ENCODE measurements at regions not wholly inside any gene's neighbourhood (a gene's known extent, or its start where the extent isn't known, plus 50 kb on each side); places are given as distances from the start of the nearest gene placed in this dataset.

GRCh38 chr20:39581034-39581433, 618.9 kb downstream of the DHX35 start:
- no peak for DNase-seq (ENCODE audit: low read depth in 3 of 3)

DNA sequence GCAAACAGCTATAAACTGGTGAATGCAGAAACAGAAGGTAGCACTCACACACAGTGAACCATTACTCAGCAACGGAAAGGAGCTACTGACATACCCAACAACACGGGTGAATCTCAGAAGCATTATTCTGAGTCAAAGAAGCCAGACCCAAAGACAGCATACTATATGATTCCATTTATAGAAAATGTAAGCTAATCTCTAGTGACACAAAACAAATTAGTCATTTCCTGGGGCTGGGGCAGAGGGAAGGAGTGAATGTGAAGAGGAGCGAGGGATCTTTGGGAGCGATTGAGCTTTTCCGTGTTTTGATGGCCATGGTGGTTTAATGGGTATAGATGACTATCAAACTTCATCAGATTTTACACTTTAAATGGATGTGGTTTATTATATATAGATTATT, 614.6 kb downstream of the DHX35 start:
- no peak for DNase-seq (ENCODE audit: low read depth in 3 of 3)

- DNase-seq (ENCODE audit: low read depth in 3 of 3): no peak
These were observed 611.9 kb downstream of the DHX35 start for GRCh38 chr20:39574061-39574460.

GRCh38 chr20:39571171-39571570, 609.0 kb downstream of the DHX35 start:
- no peak for DNase-seq (ENCODE audit: low read depth in 3 of 3)

GRCh38 chr20:39568109-39568508, 606.0 kb downstream of the DHX35 start:
- no peak for DNase-seq (ENCODE audit: low read depth in 3 of 3)

DNA sequence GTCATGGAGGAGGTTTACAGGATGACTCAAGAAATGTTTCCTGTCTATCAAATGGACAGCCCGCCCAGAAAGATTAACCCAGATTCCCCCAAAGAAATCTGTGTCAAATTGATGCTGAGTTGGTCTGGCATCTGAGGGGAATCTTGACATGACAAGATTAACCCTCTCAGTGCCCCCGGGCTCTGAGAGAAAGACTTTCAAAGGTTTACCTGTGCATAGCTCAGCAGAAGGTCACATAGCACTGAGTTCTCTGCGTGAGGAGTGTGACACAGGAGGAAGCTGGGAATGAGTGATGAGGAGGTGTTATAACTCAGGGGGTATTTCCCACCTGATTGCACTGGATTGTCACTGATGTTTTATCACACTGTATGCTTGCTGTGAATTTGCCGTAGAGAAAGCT, 601.2 kb downstream of the DHX35 start:
- no peak for DNase-seq (ENCODE audit: low read depth in 3 of 3)

DNA sequence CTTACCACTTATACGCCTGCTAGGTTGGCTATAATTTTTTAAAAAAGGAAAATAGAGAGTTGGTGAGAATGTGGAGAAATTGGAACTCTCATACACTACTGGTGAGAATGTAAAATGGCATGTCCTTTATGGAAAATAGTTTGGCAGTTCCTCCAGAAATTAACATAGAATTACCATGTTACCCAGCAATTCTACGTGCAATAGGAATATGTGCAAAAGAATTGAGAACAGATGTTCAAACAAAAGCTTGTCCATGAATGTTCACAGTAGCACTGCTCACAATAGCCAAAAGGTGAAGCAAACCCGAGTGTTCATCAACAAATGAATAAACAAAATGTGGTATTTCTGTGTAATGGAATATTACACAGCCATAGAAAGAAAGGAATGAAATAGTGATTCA, 592.2 kb downstream of the DHX35 start:
- DNase-seq (ENCODE audit: low read depth in 3 of 3): no peak

GRCh38 chr20:39553120-39553519, 591.0 kb downstream of the DHX35 start:
- DNase-seq (ENCODE audit: low read depth in 3 of 3): no peak

DNA sequence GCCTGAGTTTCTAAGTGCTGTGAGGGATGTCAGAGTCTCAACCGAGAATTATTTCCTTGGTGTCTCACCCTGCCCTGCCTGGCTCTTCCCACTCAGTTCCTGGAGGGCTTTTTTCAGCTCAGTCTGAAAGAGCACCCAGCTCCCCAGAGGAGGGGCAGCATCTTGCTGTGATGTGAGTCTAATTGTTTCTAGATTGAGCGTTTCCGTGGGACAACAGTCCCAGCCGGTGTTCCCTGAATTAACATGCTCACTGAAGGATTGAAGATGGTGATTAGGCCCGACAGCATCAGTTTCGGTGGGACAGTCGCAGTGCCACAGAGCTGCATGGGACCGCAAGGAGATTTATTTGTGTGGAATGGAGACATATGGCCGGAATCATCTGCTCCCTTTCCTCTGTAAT, 587.6 kb downstream of the DHX35 start:
- no peak for DNase-seq (ENCODE audit: low read depth in 3 of 3)

DNA sequence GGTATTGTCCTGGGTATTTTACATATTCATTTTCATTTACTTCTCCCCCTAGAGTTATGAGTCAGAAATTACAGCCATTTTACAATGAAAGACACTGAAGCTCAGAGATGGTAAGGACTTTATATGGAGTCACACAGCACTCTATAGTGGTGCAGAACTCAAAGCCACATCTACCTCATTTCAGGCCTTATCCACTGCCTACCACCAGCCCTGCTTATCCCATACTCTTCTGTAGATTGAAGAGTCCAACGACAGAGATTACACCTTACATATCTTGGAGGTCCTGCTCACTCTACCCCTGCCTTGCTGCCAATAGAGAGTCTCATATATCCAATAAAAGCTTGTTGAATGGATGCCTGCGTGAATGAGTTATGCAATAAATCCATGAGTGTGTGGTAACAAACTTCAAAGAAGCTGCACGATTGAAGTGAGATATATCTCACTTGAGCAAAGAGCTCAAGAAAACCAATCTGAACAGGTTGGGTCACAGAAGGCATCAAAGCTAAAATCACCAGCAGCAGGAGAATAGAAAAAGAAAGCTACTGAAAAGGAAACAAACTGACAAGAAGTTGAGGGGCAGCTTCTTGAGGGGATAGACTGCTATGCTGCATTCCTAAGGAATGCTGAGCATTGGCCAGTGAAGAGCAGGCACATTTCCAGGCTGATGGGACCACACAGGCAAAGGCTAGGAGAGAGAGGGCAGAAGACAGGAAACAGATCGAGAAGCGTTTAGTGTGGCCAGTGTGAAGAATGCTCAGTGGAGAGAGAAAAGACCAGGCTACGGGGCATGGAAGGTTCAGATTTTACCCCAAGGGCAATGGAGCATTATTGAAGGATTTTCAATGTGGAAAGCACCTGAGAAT, 585.6 kb downstream of the DHX35 start:
- DNase-seq (ENCODE audit: low read depth in 3 of 3): no peak

DNA sequence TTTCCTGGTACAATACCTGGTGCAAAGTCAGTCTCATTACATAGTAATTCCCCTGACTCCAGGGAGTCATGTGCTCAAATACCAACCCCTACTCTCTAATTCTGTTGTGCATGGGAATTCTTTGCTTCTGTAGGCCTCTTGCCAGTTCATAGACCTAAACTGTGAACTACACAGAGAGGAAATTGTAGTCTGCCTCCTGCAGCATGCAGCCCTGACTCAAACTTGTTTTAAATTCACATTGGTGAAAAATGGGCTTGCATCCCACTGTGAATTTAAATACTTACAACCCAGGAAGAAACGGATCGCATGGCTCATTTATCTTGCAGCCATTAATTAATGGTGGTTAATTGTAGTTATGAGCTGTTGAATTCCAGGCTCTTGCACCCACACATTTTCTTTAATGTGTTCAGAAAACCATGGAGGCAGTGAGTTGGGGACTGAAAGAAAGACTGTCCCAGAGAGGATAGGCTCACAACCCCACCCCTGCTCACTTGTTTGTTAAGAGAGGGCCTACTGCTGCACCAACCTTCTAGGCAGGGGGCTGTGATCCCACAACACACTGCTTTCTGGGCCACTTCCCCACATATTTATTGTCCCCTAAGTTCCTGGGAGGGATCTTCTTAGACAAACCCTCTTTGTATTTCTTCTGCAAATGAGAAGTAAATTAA, 579.1 kb downstream of the DHX35 start:
- no peak for DNase-seq (ENCODE audit: low read depth in 3 of 3)

DNA sequence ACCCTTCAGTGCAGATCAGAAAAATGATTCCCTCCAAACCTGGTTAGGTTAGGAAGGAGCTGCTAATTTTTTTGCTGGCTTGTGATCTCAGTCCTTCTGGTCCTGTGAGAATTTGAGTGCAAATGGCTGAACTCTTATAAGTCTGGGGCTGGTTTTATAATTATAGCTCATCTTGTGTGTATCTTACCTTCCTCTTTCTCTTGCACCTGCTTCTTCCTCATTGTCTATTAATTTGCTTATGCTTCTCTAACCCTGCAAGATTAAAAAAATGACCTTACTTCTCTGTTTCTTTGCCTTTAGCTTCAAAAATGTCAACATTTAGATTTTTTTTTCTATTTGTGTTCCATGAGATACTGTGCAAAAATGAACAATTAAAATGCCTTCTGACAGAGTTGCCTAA, 576.2 kb downstream of the DHX35 start:
- DNase-seq (ENCODE audit: low read depth in 3 of 3): no peak

GRCh38 chr20:39535301-39535700, 573.2 kb downstream of the DHX35 start:
- no peak for DNase-seq (ENCODE audit: low read depth in 3 of 3)

- no peak for DNase-seq (ENCODE audit: low read depth in 3 of 3)
These were observed 572.7 kb downstream of the DHX35 start for GRCh38 chr20:39534846-39535245.

DNA sequence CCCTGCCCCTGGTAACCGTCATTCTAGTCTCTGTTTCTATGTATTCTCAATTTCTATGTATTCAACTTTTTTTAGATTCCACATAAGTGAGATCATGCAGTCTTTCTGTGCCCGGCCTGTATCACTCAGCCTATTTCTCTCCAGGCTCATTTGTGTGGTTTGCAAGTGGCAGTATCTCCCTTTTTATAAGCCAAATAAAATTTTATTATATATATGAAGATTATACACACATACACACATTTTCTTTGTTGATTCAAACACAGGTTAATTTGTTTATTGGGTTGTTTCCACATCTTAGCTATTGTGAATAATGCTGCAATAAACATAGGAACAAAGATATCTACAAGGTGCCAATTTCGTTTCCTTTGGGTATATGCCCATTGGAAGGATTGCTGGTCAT, 571.7 kb downstream of the DHX35 start:
- no peak for DNase-seq (ENCODE audit: low read depth in 3 of 3)

DNA sequence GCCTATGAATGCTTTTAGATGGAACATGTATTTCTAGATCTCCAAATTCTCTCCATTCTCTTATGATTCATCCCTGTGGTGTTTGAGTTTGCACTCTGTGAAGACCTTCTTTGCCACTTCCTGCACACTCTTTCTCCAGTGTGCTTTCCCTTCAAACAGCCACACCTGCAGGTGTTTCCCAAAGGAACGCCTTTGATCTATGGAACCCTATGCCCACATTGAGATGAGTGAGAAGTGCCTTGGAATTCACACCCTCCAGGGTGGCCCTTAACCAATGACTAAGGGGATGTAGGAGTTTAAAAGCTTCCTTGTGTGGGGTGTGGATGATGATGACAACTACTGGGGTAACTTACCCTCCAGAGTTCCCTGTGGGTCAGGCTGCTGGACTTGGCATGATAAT, 570.1 kb downstream of the DHX35 start:
- DNase-seq (ENCODE audit: low read depth in 3 of 3): no peak

DNA sequence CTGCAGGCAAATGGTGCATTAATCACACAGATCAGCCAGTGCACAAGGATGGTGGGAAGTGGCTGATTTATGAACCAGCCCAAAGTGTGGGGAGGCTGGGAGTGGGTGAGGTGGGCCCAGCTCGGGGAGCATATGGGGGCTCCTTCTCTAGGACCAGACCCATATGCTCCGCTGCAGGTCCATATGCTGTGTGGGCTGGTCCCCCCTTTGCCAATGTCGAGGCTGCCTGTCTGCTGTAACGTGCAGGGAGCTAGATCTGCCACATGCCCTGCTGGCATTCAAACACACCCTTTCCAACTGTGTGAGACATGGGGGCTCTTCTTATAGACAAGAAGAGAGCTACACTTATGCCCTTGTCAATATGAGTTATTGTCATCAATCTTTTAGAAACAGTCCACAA, 566.3 kb downstream of the DHX35 start:
- no peak for DNase-seq (ENCODE audit: low read depth in 3 of 3)

DNA sequence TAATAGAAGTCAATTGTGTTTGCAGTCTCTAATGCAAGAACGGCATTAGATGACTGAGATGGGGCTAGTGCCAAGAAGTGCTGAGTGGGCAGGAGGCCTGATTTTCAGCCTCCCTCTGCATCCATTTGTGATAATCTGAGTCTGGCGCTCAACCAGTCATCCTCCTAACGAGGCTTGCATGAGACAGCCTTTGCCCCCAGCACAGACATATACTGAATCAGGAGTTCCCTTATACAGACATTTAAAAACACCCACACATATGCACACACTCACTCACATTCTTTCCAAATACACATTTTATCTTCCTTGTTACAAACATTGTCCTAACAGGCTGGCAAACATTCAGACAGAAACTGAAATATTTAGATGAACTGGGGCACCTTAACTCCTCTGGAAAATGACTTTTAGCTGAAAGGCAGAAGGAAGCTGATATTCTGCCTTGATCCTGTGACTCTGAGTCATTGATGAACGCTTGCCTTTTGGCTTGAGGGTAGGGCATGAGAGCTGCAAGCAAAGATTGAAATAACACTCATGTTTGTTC, 562.3 kb downstream of the DHX35 start:
- no peak for DNase-seq (ENCODE audit: low read depth in 3 of 3)

- DNase-seq (ENCODE audit: low read depth in 3 of 3): no peak
These were observed 561.3 kb downstream of the DHX35 start for GRCh38 chr20:39523405-39523804.

DNA sequence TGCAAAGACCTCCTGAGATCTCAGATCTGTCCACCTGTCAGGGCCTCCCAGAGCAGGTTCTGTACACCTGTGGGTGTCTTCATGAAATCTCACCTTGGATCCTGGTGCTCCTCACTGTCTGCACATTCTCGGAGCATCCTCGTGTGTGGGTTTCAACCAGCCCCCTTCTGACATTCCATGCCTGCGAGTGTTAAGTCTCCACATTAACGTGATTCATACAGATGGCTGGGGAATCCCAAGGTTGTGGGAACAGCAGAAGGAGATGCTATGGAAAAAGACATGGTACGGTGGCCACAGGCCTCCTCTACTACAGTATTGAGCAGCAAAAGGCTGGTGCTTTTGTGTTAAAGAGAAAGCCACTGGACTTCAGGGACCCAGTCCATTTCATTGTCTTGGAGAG, 556.5 kb downstream of the DHX35 start:
- DNase-seq (ENCODE audit: low read depth in 3 of 3): no peak

DNA sequence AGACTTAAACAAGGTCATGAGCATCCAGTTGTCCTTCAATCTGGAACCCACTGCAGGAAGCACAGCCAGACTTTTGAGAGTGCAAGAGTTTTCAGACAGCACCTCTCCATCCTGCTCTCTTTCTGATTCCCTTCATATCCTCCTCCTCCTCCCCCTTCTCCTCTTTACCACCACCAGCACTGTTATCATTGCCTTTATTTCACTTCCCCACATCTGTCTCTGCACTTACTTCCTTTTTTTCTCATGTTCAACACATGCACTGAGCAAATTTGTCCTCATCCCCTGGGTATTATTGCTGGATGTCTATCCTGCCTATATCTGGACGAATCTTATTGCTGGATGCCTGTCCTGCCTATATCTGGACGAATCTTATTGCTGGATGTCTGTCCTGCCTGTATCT, 554.8 kb downstream of the DHX35 start:
- DNase-seq (ENCODE audit: low read depth in 3 of 3): no peak

DNA sequence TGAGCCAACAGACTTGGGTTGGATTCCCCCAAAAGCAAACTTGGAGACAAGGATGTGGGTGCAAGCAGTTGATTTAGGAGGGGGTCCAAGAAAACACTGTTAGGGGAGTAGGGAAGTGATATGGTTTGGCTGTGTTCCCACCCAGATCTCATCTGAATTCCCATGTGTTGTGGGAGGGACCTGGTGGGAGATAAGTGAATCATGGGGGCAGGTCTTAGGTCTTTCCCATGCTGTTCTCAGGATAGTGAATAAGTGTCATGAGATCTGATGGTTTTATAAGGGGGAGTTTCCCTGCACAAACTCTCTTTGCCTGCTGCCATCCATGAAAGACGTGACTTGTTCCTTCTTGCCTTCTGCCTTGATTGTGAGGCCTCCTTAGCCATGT, 542.6 kb downstream of the DHX35 start:
- DNase-seq (ENCODE audit: low read depth in 3 of 3): no peak

Data from stimulated activated CD4-positive, alpha-beta T cell treated with anti-CD3 and anti-CD28 coated beads, TNF-alpha, amount 100 ng/mL, for 4 hours (primary cell).